Aorta (tissue), 5 donors: ENCODE measurements at regions not wholly inside any gene's neighbourhood (a gene's known extent, or its start where the extent isn't known, plus 50 kb on each side); places are given as distances from the start of the nearest gene placed in this dataset.
"Not testable (repeated sequence)": the region's sequence is repeated elsewhere in the genome, so short reads cannot be mapped to it uniquely, and the experiment has no call there.

Source experiments
- ATAC-seq: fragments of 200-7000 bp; cut with Tn5 transposase; one replicate; pipeline ENCODE4 v1.9.1; 2022; ENCODE audit warnings: moderate library complexity; ENCODE audit not compliant: low FRiP score
- DNase-seq, 2 donors: peaks; one replicate each; pipeline ENCODE4 v3.0.0-alpha.2; 2020
- H3K27ac ChIP-seq, 2 donors: one replicate each; pipeline ENCODE4 v1.5.1; 2013; ENCODE audit warnings: low read length in 2 of 2, mild to moderate bottlenecking in 2 of 2, moderate library complexity in 2 of 2, control low read depth in 1 of 2, inconsistent platforms in 1 of 2, low read depth in 1 of 2
- H3K27me3 ChIP-seq, 2 donors: one replicate each; pipeline ENCODE4 v1.6.1; 2013; ENCODE audit warnings: control low read depth in 1 of 2, low read length in 1 of 2, mild to moderate bottlenecking in 1 of 2, moderate library complexity in 1 of 2; ENCODE audit not compliant: insufficient read depth in 2 of 2, control insufficient read depth in 1 of 2
- H3K36me3 ChIP-seq, 2 donors: one replicate each; pipeline ENCODE4 v1.6.1; 2013; ENCODE audit warnings: control low read depth in 1 of 2, low read length in 1 of 2, mild to moderate bottlenecking in 1 of 2; ENCODE audit not compliant: insufficient read depth in 2 of 2, control insufficient read depth in 1 of 2
- H3K4me1 ChIP-seq, 2 donors: one replicate each; pipeline ENCODE4 v1.6.1; 2013; ENCODE audit warnings: low read length in 2 of 2, control low read depth in 1 of 2, mild to moderate bottlenecking in 1 of 2, moderate library complexity in 1 of 2; ENCODE audit not compliant: insufficient read depth in 2 of 2, control insufficient read depth in 1 of 2
- H3K4me3 ChIP-seq, 2 donors: one replicate each; pipeline ENCODE4 v1.5.1; 2013; ENCODE audit warnings: low read length in 2 of 2, control low read depth in 1 of 2, mild to moderate bottlenecking in 1 of 2
- H3K9me3 ChIP-seq: one replicate; pipeline ENCODE4 v1.6.1; 2013; ENCODE audit warnings: mild to moderate bottlenecking, low read length; ENCODE audit not compliant: control insufficient read depth
- WGBS, 2 donors: extraction: QIAGEN DNeasy Blood & Tissue Kit; methylation state at CpG; one replicate each; pipeline ENCODE4 v1.1.7; 2013; 5-methylcytosine and 5-hydroxymethylcytosine counted together
- intact Hi-C, 2 donors: fragments of 100-400 bp; cut with DNase I; formaldehyde crosslinking; loops; one replicate each; pipeline versions ENCODE4 v1.14.2 to v1.15.0; 2022
- donor health status: healthy with polysubstance abuse.
- donor health status: Bipolar disorder and iron deficiency.
- donor health status: DM: no; HTN: no; CAD: no.
- donor health status: DM: no; HTN: no; CAD: no.
- donor health status: DM: yes; HTN: yes; CAD: no.

DNA sequence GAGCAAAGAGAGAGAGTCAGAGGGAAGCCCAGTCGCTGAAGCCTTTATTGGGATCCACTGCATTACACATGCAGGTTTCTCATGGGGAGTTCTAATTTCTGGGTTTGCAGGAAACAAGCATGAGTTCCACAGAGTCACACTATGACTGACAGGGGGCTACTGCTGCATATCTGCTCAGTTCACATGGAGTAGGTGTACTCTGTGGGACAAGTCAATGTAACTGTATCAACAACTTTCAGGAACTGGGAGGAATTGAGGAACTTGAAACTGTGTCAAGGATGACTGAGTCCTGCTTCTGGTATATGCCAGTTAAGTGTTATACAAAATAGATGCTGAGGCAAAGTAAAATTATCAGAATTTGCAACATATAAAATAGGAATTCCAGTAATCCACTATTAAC lies 110.8 kb downstream of the NPAP1 start:
- Histone ChIP-seq H3K27me3 (no peaks in the 10 kb centered on the region), H3K4me3 (no peak overlapping the region), H3K4me1 (no peaks in the 10 kb centered on the region), H3K27ac (no peak overlapping the region), H3K9me3 (peaks cover 2% of the 10 kb centered on the region), H3K36me3 (no peaks in the 10 kb centered on the region)
- DNase-seq, result no peak
- 69 to 76% methylated on average over 1 of the region's 1 CpG for WGBS, 2 donors
- peak; percentile 26 for ATAC-seq
- intact Hi-C loops, result no loop called here

DNA sequence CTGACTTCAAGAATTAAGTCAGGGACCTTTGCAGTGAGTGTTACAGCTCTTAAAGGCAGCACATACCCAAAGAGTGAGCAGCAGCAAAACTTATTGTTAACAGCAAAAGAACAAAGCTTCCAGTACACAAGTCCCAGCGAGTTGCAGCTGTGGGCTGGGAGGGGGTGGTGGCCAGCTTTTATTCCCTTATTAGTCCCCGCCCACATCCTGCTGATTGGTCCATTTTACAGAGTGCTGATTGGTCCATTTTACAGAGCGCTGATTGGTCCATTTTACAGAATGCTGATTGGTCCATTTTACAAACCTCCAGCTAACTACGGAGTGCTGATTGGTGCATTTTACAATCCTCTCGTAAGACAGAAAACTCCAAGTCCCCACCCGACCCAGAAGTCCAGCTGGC lies 127.0 kb downstream of the NPAP1 start:
- H3K27me3 ChIP-seq, H3K9me3 ChIP-seq, intact Hi-C loops, H3K27ac ChIP-seq, H3K4me1 ChIP-seq, ATAC-seq, H3K4me3 ChIP-seq, H3K36me3 ChIP-seq, DNase-seq: not testable (repeated sequence)
- 75 to 78% methylated on average over 6 of the region's 6 CpGs for WGBS, 2 donors

DNA sequence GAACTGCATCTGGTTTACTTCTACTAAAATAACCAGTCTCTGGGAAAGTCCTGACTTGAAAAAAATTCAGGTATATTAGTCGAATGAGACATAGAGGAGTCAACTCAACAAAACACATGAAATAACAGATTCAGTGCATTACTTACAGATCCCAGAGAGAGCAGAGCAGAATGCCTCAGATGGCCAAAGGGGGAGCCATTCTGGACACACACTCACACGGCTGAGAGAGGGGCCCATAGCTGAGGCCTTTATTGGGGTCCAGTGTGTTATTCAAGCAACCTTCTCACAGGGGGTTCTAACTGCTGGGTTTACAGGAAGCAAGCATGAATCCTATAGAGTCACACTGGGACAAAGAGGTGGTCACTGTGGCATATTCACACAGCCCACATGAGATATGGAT lies 135.1 kb upstream of the SNRPN start:
- H3K4me3 ChIP-seq, result no peak overlapping the region
- peaks cover 2% of the 10 kb centered on the region for H3K9me3 ChIP-seq
- intact Hi-C loops, result no loop called here
- peaks cover 0 to 1% of the 10 kb centered on the region in 2 donors for H3K27me3 ChIP-seq
- ATAC-seq, result no peak
- H3K27ac ChIP-seq, result no peak overlapping the region
- H3K4me1 ChIP-seq, result no peaks in the 10 kb centered on the region
- DNase-seq, result no peak
- H3K36me3 ChIP-seq, result no peaks in the 10 kb centered on the region
- WGBS, 2 donors, result 46 to 60% methylated on average over 2 of the region's 2 CpGs

DNA sequence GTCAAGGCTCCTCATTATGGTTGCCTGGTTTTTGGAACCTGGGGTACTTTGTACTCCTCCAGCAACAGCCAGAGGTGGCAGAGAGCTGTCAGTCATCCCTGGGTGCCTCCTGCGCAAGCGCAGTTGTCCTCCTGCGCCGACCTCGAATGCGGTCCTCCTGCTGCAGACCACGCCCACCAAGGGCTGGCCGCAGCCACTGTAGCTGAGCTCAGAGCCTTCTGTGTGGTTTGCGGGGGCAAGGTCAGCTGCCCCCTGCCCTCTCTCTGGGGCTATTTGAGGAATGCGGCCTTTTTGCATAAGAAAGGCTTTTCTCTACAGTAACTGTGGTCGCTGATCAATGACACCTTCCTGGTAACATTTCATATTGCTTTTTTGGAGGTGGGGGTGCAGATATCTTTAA lies 131.3 kb upstream of the SNRPN start:
- H3K4me3 ChIP-seq, result no peak overlapping the region
- ATAC-seq (no peak), DNase-seq (no peak)
- H3K9me3 ChIP-seq, result peaks cover 2% of the 10 kb centered on the region
- WGBS, 2 donors, result 39 to 43% methylated on average over 11 of the region's 11 CpGs
- H3K36me3 ChIP-seq, result no peaks in the 10 kb centered on the region
- no peak overlapping the region for H3K27ac ChIP-seq
- intact Hi-C loops, result no loop called here
- no peaks in the 10 kb centered on the region for H3K27me3 ChIP-seq
- H3K4me1 ChIP-seq, result no peaks in the 10 kb centered on the region

DNA sequence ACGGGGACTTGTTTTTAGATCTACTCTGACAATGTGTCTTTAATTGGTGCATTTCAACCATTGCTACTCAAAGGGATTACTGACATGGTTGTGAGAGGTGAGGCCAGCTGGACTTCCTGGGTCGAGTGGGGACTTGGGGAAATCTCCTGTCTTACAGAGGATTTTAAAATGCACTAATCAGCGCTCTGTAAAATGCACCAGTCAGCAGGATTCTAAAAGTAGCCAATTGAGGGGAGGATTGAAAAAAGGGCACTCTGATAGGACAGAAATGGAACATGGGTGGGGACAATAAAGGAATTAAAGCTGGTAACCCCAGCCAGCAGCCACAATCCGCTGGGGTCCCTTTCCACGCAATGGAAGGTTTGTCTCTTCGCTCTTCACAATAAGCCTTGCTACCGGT lies 122.5 kb upstream of the SNRPN start:
- intact Hi-C loops, result no loop called here
- Histone ChIP-seq H3K27ac (no peak overlapping the region), H3K36me3 (no peaks in the 10 kb centered on the region), H3K9me3 (no peaks in the 10 kb centered on the region), H3K4me1 (no peaks in the 10 kb centered on the region), H3K27me3 (no peaks in the 10 kb centered on the region), H3K4me3 (no peak overlapping the region)
- 69 to 82% methylated on average over 7 of the region's 7 CpGs for WGBS, 2 donors
- ATAC-seq (no peak), DNase-seq (no peak)

DNA sequence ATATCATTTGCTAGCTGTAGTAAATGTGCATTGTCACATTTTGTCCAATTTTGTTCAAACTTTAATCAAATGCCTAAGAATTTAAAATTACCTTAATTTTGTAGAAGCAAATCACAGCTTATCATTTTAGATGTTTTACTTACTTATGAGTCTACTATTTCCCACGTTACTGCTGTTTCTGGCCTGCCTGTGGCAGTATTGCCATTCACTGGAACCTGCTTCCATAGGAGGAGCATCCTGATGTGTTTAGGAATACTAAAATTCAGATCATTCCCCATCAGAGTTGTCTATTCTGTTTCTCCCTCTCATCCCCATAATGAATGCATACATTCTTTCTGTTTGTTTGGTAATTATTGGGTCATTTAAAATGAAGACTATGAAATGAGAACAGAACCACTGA lies 119.5 kb upstream of the SNRPN start:
- no peaks in the 10 kb centered on the region for H3K4me1 ChIP-seq
- 36 to 57% methylated on average over 1 of the region's 1 CpG for WGBS, 2 donors
- no peak overlapping the region for H3K27ac ChIP-seq
- H3K36me3 ChIP-seq, result no peaks in the 10 kb centered on the region
- intact Hi-C loops, result no loop called here
- ATAC-seq (no peak), DNase-seq (no peak)
- H3K4me3 ChIP-seq, result no peak overlapping the region
- H3K27me3 ChIP-seq, result no peaks in the 10 kb centered on the region
- no peaks in the 10 kb centered on the region for H3K9me3 ChIP-seq

DNA sequence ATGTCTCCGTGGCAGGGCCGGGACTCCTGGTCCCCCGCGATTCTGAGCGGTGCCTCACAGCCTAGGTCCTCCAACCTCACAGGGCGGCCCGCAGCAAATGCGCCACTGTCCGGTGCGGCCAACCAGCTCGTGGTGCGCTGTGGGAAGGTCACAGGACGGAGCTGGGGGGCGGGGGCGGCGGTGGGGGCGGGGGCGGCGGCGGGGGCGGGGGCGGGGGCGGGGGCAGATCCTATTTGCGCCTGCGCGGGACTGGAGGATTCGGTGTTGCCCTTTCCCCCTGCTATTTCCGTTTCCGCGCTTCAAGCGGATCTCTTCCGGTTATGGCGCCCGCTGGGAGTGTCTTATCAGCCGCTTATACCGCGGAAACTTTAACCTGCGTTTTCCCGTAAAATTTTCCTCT lies 106.7 kb upstream of the SNRPN start:
- WGBS, 2 donors, result 25 to 39% methylated on average over 27 to 39 of the region's 39 CpGs
- intact Hi-C loops, result loop anchor here in 1 of 2 donors (10.0 kb wide), 1 partner anchor 73 kb away; no protein-coding TSS in a partner anchor
- no peaks in the 10 kb centered on the region for H3K27me3 ChIP-seq
- ATAC-seq, result no peak
- peaks cover 1% of the 10 kb centered on the region for H3K9me3 ChIP-seq
- DNase-seq, result peak in 1 of 2 donors; percentile 56
- H3K4me3 ChIP-seq, result no peak overlapping the region
- no peak overlapping the region for H3K27ac ChIP-seq
- H3K4me1 ChIP-seq, result no peaks in the 10 kb centered on the region
- no peaks in the 10 kb centered on the region for H3K36me3 ChIP-seq

DNA sequence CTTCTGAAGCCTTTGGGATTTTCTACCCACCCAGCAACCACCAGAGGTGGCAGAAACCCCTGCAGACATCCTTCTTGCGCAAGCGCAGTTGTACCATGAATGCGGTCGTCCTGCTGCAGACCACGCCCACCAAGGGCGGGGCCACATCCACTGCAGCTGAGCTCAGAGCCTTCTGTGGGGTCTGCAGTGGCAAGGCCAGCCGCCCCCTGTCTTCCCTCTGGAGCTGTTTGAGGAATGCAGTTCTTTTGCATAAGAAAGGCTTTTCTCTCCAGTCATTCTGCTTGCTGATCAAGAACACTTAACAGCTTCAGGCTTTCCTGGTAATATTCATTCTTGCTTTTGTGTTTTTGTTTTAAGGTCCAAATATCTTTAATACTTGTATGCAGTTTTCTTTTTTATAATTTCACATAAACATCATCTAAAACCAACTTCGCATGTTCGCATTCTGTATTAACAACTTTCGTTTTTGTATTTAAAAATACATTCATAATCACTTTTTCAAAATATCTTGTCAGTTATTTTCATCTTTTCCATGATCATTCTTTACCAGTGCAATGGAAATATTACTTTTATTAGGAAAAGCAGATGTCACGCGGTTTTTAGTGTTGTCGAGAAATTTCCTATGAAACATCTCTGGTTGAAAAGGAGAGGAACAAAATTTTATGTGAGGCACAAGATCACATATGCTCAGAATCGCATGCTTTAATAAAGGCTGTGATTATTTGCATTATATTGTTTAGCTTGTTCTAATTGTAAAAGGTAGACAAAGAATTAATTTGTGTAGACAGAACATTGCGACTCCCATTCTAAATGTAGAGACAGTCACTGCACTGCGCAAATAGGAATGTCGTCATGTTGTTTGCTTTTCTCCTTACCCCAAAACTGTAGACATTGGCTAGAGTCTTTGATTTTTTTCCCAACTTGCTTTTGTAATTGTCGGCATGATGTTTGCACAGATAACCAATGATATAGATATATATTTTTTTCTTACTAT lies 98.1 kb upstream of the SNRPN start:
- Histone ChIP-seq H3K36me3 (no peaks in the 10 kb centered on the region), H3K4me3 (peak overlapping the region; percentile 30 to 76), H3K27me3 (no peaks in the 10 kb centered on the region), H3K27ac (no peak overlapping the region), H3K9me3 (peaks cover 2% of the 10 kb centered on the region), H3K4me1 (no peaks in the 10 kb centered on the region)
- DNase-seq (peak; percentile 72 to 84), ATAC-seq (peak; percentile 57)
- intact Hi-C loops, result loop anchor here (2.0 to 5.0 kb wide), 2 partner anchors 98 to 101 kb away; partner anchors contain the start of genes SNRPN (in 1 of the 2) and SNURF (in 1 of the 2)
- 42 to 44% methylated on average over 18 of the region's 18 CpGs for WGBS, 2 donors

DNA sequence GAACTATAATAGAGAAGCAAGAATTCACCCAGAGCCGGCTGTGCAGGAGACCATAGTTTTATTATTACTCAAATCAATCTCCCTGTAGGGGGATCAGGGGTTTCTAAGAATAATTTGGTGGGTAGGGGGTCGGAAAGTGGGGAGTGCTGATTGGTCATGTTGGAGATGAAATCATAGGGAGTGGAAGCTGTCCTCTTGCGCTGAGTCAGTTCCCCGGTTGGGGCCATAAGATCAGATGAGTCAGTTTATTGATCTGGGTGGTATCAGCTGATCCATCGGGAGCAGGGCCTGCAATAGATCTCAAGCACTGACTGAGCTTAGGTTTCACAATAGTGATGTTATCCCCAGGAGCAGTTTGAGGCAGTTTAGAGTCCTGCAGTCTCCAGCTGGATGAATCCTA lies 97.0 kb upstream of the SNRPN start:
- 26 to 47% methylated on average over 5 of the region's 5 CpGs for WGBS, 2 donors
- Histone ChIP-seq H3K4me3 (peak overlapping the region; percentile 26 to 28), H3K27ac (peak overlapping the region in 1 of 2 donors; percentile 74)

More for the DNA sequence above, 97.0 kb upstream of the SNRPN start:
- H3K4me1 ChIP-seq, result no peaks in the 10 kb centered on the region
- H3K27me3 ChIP-seq, result no peaks in the 10 kb centered on the region
- DNase-seq, result no peak
- H3K36me3 ChIP-seq, result no peaks in the 10 kb centered on the region
- intact Hi-C loops, result loop anchor here (2.0 to 5.0 kb wide), 2 partner anchors 97 to 100 kb away; partner anchors contain the start of genes SNRPN (in 1 of the 2) and SNURF (in 1 of the 2)
- no peak for ATAC-seq
- H3K9me3 ChIP-seq, result peaks cover 2% of the 10 kb centered on the region
